Cardiac fibroblast (primary cell): ENCODE measurements at regions not wholly inside any gene's neighbourhood (a gene's known extent, or its start where the extent isn't known, plus 50 kb on each side); places are given as distances from the start of the nearest gene placed in this dataset.
A peak's percentile ranks its signal among the peaks of the same experiment; 100 is the strongest.
"Not testable (repeated sequence)": the region's sequence is repeated elsewhere in the genome, so short reads cannot be mapped to it uniquely, and the experiment has no call there.

Experiments used
- DNase-seq, 2 donors: peaks; one replicate each; pipeline versions ENCODE4 v3.0.0 to v3.0.0-alpha.2; 2010; ENCODE audit warnings: low read depth in 2 of 2
- H3K4me3 ChIP-seq, 2 donors: replicated peaks in 1 of 2; 1 replicate in 1 of 2; 2 replicates in 1 of 2; pipeline ENCODE4 v1.5.1; 2011; ENCODE audit warnings: low read depth in 2 of 2, low read length in 2 of 2, mild to moderate bottlenecking in 2 of 2, moderate library complexity in 1 of 2
- CTCF ChIP-seq: IDR thresholded peaks from one replicate; pipeline ENCODE4 v1.5.1; 2011; ENCODE audit warnings: low read depth, mild to moderate bottlenecking, low read length, inconsistent platforms

DNA sequence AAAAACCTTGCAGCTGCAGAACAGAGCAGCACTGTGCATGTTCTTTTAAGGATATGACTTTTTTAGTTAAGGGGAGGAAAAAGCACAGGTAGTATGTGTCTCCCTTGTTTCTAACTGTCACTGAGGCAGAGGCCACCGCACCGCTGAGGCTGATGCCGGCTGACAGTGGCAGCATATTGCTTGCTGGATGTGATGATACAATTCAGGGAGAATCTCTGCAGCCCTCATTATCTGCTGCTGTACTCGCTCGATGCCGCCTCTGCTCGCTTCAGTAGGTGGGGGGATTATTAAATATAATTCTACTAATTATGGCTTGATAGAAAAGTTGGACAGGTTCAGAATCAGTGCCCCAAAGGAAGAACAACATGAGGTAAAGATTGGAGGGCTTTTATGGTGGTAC lies 378.8 kb upstream of the NOCT start:
- no peak overlapping the region for H3K4me3 ChIP-seq
- no peak for DNase-seq

DNA sequence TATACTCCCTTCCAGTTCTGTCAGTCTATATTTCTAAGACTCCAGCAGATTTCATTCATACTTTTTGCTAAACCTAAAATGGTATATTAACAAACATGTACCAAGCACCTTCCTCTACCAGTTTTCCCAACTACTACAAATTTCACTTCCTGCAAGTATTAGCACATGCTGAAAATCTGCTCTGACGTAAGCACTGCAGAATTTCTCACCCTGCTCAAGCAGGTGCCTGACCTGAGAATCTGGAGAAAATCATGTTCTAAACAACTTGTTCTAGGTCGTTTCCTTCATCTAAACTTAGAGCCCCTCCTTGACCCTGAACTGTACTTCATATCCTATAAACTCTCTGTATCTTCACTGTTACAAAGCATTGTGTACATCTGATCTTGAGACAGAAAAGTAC lies 380.7 kb upstream of the NOCT start:
- TF ChIP-seq CTCF = no peak
- no peak overlapping the region for H3K4me3 ChIP-seq
- no peak for DNase-seq

More for the DNA sequence above, 378.8 kb upstream of the NOCT start:
- TF ChIP-seq CTCF = no peak

DNA sequence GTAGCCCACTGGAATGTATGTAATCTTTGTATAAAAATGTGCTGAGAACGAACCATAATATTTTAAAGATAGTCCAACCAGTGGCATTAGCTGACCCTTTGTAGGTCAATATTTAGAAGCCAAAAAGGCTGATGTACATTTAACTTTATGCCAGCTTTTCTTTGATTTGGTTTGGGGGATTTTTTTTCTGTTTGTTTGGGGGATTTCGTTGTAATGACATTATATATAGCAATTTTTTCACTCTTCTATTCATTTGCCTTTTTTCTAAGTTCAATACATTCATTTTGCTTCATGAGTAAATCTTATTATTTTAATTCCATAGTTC lies 382.0 kb upstream of the NOCT start:
- TF ChIP-seq CTCF = no peak
- H3K4me3 ChIP-seq = no peak overlapping the region
- no peak for DNase-seq

- TF ChIP-seq CTCF = no peak
- H3K4me3 ChIP-seq = no peak overlapping the region
- no peak for DNase-seq
Observed at GRCh38 chr4:138632856-138633579, 382.6 kb upstream of the NOCT start.

DNA sequence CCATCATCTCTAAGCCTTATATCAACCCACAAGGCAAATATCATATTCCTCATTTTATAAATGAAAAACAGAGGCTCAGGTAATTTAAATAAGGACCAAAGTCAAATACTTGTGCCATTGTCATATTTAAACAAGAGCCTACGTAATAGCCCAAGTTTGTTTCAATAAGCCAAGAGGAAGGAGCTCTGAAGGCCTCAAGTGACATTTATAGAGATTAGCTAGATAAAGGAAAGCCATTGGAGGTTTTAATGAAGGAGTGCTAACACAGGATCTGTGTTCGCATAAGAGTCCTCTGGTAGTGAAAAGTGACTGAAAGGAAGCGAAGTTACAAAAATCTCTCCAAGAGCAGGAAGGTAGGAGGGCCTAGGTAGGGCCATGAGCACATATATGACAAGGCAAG lies 384.9 kb upstream of the NOCT start:
- H3K4me3 ChIP-seq = no peak overlapping the region
- no peak for DNase-seq
- TF ChIP-seq CTCF = no peak

- no peak for DNase-seq
- H3K4me3 ChIP-seq = no peak overlapping the region
- TF ChIP-seq CTCF = no peak
Observed at GRCh38 chr4:138629669-138630068, 385.9 kb upstream of the NOCT start.

DNA sequence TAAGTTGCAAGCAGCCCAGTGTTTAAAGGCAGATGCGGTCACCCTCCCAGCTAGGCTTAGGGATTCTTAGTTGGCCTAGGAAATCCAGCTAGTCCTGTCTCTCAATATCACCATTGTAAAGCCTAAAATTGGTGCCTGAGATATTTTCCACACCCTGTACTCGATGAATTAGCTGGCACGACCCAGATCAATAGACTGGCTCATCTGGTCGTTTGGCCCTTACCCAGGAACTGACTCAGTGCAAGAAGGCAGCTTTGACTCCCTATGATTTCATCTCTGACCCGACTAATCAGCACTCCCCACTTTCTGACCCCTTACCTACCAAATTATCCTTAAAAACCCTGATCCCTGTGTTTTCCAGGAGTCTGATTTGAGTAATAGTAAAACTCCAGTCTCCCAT lies 384.9 kb upstream of the SLC7A11 start:
- no peak overlapping the region for H3K4me3 ChIP-seq
- TF ChIP-seq CTCF = no peak

DNA sequence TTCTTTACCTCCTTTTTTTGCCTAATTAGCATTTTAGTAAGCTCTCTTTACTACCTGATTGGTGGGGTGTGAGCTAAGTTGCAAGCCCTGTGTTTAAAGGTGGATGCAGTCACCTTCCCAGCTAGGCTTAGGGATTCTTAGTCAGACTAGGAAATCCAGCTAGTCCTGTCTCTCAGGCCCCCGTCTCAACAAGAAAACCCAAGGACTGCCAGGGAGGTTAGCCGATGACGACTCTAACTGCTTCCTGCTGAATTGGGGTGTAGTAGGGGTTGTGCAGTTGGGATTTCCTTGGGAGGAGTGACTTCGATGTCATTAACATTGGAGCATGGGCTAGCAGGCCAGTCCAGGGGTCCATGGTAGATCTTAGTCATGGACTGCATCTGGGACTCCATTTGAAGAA lies 380.2 kb upstream of the SLC7A11 start:
- H3K4me3 ChIP-seq, DNase-seq: not testable (repeated sequence)

More for the DNA sequence above, 384.9 kb upstream of the SLC7A11 start:
- DNase-seq = peak in 1 of 2 donors; percentile 14
